ENCODE measurements at regions not wholly inside any gene's neighbourhood (a gene's known extent, or its start where the extent isn't known, plus 50 kb on each side); places are given as distances from the start of the nearest gene placed in this dataset.

- Histone ChIP-seq H3K4me1 (peaks cover 35% of the 10 kb centered on the region), H3K4me2 (peak overlapping the region; percentile 57), H3K9me3 (peaks cover 13% of the 10 kb centered on the region), H3K4me3 (no peak overlapping the region), H3K27ac (peak overlapping the region; percentile 70 to 83)
- TF ChIP-seq ZNF302 (CRISPR knock-in tag; IDR thresholded peaks at IDR 0.05) (no peak), HOXB13 (CRISPR knock-in tag; IDR thresholded peaks at IDR 0.05; ENCODE audit: low read depth) (no peak), CHD2 (IDR thresholded peaks at IDR 0.05; ENCODE audit: low read length, partially characterized antibody) (no peak), PHF8 (IDR thresholded peaks at IDR 0.05; ENCODE audit: borderline replicate concordance, low read depth) (no peak), HES2 (IDR thresholded peaks at IDR 0.05) (no peak), JUNB (IDR thresholded peaks at IDR 0.05) (no peak), JUN (IDR thresholded peaks at IDR 0.05) (no peak)
- FAIRE-seq (no peak), DNase-seq (ENCODE audit: low read depth in 1 of 2, low spot score in 1 of 2) (no peak), ATAC-seq (peak; percentile 14 to 29; a peak in 2 of 6 replicates)
- ChIA-PET POLR2A (interaction anchor here (0.8 to 1.7 kb wide), 8 partner anchors 20 to 415 kb away, joined by 3 to 14 read pairs (median 4); partner anchors contain the start of gene PMEPA1), CTCF (interaction anchor here (0.7 to 2.1 kb wide), 8 partner anchors 17 to 489 kb away, joined by 3 to 8 read pairs (median 4); no protein-coding TSS in a partner anchor)
- WGBS (ENCODE audit: missing lambda C conversion rate), result 89% methylated on average over 18 of the region's 18 CpGs
Observed at GRCh38 chr20:58111310-58112016, 117.0 kb downstream of the ANKRD60 start.

DNA sequence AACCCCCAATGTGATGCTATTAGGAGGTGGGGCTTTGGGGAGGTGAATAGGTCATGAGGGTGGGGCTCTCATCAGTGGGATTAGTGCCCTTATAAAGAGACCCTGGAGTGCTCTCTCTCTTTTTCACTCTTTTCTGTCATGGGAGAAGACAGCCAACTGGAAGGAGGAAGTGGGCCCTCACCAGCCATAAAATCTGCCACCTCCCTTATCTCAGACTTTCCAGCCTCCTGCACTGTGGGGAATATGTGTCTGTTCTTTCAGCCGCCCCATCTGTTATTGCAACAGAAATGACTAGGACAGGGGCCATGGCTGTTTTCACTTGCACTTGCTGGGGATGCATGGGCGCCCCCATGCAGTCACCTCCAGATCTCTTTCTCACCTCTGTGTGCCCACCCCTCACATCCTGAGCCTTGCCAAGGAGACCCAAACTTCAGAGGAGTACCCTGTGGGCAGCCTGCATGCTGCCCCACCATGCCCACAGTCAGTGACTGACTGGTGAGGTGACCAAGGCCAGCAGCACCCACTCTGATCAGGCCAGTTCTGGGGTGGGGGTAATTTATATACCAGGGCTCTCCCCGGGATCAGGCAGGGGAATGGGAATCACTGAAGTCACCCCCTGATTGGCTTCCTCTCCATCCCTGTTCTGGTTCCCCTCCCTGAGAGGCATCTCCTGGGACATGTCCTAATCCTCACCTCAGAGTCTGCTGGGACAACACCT lies 118.4 kb downstream of the ANKRD60 start:
- ChIA-PET POLR2A (no interaction called here), CTCF (no interaction called here)
- WGBS (ENCODE audit: missing lambda C conversion rate), result 73% methylated on average over 3 of the region's 3 CpGs
- Histone ChIP-seq H3K9me3 (peaks cover 18% of the 10 kb centered on the region), H3K27ac (peak overlapping the region; percentile 43 to 83; a peak in 5 of 6 replicates), H3K4me1 (peaks cover 35% of the 10 kb centered on the region), H3K4me2 (peak overlapping the region; percentile 46), H3K4me3 (no peak overlapping the region)
- ATAC-seq, result no peak
- DNase-seq (ENCODE audit: low read depth in 1 of 2, low spot score in 1 of 2), result no peak
- no peak for FAIRE-seq
- TF ChIP-seq MAX (IDR thresholded peaks at IDR 0.05) (peak; percentile 11; the same call in 1 of the 2 replicates), USF2 (IDR thresholded peaks at IDR 0.05) (no peak)
- TF ChIP-seq, protein P1, sequence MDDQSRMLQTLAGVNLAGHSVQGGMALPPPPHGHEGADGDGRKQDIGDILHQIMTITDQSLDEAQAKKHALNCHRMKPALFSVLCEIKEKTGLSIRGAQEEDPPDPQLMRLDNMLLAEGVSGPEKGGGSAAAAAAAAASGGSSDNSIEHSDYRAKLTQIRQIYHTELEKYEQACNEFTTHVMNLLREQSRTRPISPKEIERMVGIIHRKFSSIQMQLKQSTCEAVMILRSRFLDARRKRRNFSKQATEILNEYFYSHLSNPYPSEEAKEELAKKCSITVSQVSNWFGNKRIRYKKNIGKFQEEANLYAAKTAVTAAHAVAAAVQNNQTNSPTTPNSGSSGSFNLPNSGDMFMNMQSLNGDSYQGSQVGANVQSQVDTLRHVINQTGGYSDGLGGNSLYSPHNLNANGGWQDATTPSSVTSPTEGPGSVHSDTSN (IDR thresholded peaks at IDR 0.05), result no peak

- H3K27ac ChIP-seq, result peak overlapping the region; percentile 57 to 83
- peak in 1 of 2 experiments; percentile 50 for DNase-seq (ENCODE audit: low read depth in 1 of 2, low spot score in 1 of 2)
- H3K4me2 ChIP-seq, result peak overlapping the region; percentile 46
- ChIA-PET POLR2A (no interaction called here), CTCF (interaction anchor here (0.8 to 1.6 kb wide), 2 partner anchors 23 to 70 kb away, joined by 3 to 4 read pairs; no protein-coding TSS in a partner anchor)
- H3K4me3 ChIP-seq, result no peak overlapping the region
- H3K9me3 ChIP-seq, result peaks cover 18% of the 10 kb centered on the region
- no peak for FAIRE-seq
- H3K4me1 ChIP-seq, result peaks cover 35% of the 10 kb centered on the region
- 28% methylated on average over 4 of the region's 4 CpGs for WGBS (ENCODE audit: missing lambda C conversion rate)
- TF ChIP-seq JUNB (IDR thresholded peaks at IDR 0.05) (0 out of 2 replicates have a peak, but pooled peaks have one; percentile 23), MAX (IDR thresholded peaks at IDR 0.05) (peak; percentile 14; the same call in 1 of the 2 replicates), FOSL2 (IDR thresholded peaks at IDR 0.05) (peak; percentile 22; the same call in 1 of the 2 replicates), FOSL2 (CRISPR knock-in tag; IDR thresholded peaks at IDR 0.05) (peak; percentile 45; the same call in 1 of the 2 replicates), CEBPB (IDR thresholded peaks at IDR 0.05) (no peak)
- TF ChIP-seq, protein P2, sequence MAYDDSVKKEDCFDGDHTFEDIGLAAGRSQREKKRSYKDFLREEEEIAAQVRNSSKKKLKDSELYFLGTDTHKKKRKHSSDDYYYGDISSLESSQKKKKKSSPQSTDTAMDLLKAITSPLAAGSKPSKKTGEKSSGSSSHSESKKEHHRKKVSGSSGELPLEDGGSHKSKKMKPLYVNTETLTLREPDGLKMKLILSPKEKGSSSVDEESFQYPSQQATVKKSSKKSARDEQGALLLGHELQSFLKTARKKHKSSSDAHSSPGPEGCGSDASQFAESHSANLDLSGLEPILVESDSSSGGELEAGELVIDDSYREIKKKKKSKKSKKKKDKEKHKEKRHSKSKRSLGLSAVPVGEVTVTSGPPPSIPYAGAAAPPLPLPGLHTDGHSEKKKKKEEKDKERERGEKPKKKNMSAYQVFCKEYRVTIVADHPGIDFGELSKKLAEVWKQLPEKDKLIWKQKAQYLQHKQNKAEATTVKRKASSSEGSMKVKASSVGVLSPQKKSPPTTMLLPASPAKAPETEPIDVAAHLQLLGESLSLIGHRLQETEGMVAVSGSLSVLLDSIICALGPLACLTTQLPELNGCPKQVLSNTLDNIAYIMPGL (CRISPR knock-in tag; IDR thresholded peaks at IDR 0.05; ENCODE audit: borderline replicate concordance), result no peak
- ATAC-seq, result peak in 1 of 2 experiments; percentile 54; a peak in 2 of 6 replicates
Observed at GRCh38 chr20:58109126-58109880, 119.2 kb downstream of the ANKRD60 start.

All from A549 (cell line).